Right cardiac atrium (tissue), 5 donors: ENCODE measurements at regions not wholly inside any gene's neighbourhood (a gene's known extent, or its start where the extent isn't known, plus 50 kb on each side); places are given as distances from the start of the nearest gene placed in this dataset.

Experiments
- ATAC-seq, 2 donors: fragments of 200-7000 bp; cut with Tn5 transposase; one replicate each; pipeline versions ENCODE4 v1.8.0 to v1.9.1; 2020; ENCODE audit warnings: moderate library complexity in 2 of 2, mild to moderate bottlenecking in 1 of 2
- DNase-seq, 3 donors: peaks; one replicate each; pipeline ENCODE4 v3.0.0-alpha.2; 2020
- H3K27ac ChIP-seq: one replicate; pipeline ENCODE4 v1.5.1; 2013; ENCODE audit warnings: mild to moderate bottlenecking, low read length, control low read depth, moderate library complexity
- H3K27me3 ChIP-seq: one replicate; pipeline ENCODE4 v1.6.1; 2013; ENCODE audit not compliant: control insufficient read depth, insufficient read depth
- H3K4me1 ChIP-seq: one replicate; pipeline ENCODE4 v1.6.1; 2013; ENCODE audit warnings: low read length; ENCODE audit not compliant: control insufficient read depth, insufficient read depth
- H3K4me3 ChIP-seq: one replicate; pipeline ENCODE4 v1.5.1; 2013; ENCODE audit warnings: low read length, control low read depth
- H3K9me3 ChIP-seq: one replicate; pipeline ENCODE4 v1.6.1; 2013; ENCODE audit warnings: low read length; ENCODE audit not compliant: control insufficient read depth
- WGBS: extraction: QIAGEN DNeasy Blood & Tissue Kit; methylation state at CpG from one replicate; pipeline ENCODE4 v1.1.7; 2013; 5-methylcytosine and 5-hydroxymethylcytosine counted together
- intact Hi-C, 4 donors: fragments of 100-400 bp; cut with DNase I; formaldehyde crosslinking; loops; one replicate each; pipeline versions ENCODE4 v1.11.0 to v1.14.0; 2022 to 2023
- donor health status: healthy with polysubstance abuse.
- donor health status: DM: no; HTN: yes; CAD: no.
- donor health status: DM: no; HTN: no; CAD: no.
- donor health status: DM: no; HTN: yes; CAD: no; lungs with severe emphysema.
- donor health status: DM: yes; HTN: yes; CAD: no.

DNA sequence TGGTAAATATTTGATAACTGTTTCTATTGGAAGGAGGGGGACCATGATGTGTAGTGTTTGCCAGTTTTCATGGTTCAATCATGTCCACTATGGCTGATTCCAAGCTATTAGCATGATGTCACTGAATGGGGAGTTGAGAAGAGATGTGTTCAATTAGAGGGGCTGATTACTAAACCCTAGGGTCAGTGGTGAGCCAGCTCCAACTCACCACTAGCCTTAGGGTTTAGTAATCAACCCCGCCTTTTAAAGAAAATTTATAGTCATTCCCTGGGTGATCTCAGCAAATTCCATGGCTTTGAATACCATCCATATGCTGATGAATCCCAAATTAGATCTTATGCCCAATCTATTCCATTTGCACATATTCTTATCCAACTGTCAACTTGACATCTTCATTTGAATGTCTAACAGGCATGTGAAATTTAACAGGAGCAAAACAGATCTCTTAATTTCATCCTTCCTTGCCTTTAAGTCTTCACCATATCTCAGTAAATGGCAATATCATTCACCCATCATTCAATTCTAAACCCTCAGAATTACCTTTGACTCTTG is 98.8 kb downstream of the GCNT1 start:
- Histone ChIP-seq H3K27ac (no peak overlapping the region), H3K4me1 (no peaks in the 10 kb centered on the region), H3K4me3 (no peak overlapping the region), H3K9me3 (no peaks in the 10 kb centered on the region), H3K27me3 (no peaks in the 10 kb centered on the region)
- intact Hi-C loops, result no loop called here
- ATAC-seq (no peak), DNase-seq (no peak)
- WGBS, result 96% methylated on average over 1 of the region's 1 CpG

DNA sequence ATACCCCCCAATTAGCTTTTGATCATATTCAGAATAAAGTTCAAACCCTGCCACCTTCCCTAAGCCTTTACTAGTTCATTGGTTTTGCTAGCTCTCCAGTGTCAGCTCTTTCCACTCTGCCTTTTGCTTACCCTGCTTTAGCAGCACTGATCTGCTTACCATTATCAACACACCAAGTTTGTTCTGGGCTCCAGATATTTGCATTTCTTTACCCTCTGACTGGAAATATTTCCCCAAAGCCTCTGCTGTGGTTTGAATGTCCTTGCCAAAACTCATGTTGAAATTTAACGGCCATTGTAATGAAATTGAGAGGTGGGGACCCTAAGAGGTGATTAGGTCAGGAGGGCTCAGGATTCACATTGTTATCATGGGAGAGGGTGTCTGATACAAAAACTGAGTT is 99.5 kb downstream of the GCNT1 start:
- H3K4me1 ChIP-seq, result no peaks in the 10 kb centered on the region
- DNase-seq (no peak), ATAC-seq (no peak)
- H3K4me3 ChIP-seq, result no peak overlapping the region
- intact Hi-C loops, result no loop called here
- H3K9me3 ChIP-seq, result no peaks in the 10 kb centered on the region
- no peaks in the 10 kb centered on the region for H3K27me3 ChIP-seq
- H3K27ac ChIP-seq, result no peak overlapping the region
- 78% methylated on average over 1 of the region's 1 CpG for WGBS

DNA sequence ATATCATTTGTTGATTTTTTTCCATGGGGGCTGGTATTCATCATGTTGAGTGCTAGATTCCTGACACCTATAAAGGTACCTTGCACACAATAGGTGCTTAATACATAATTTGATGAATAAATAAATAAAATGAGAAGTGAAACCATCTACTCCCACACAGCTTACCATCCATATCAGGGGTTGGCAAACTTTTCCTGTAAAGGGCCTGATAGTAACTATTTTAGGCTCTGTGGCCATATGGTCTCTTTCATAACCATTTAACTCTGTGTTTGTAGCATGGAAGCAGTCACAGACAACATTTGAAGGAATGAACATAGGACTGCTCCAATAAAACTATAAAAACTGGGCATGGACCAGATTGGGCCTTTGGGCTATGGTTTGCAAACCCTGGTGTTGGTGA is 100.3 kb downstream of the GCNT1 start:
- ATAC-seq (no peak), DNase-seq (no peak)
- H3K4me3 ChIP-seq, result no peak overlapping the region
- intact Hi-C loops, result no loop called here
- no peaks in the 10 kb centered on the region for H3K4me1 ChIP-seq
- H3K27ac ChIP-seq, result no peak overlapping the region
- no peaks in the 10 kb centered on the region for H3K9me3 ChIP-seq
- no peaks in the 10 kb centered on the region for H3K27me3 ChIP-seq

DNA sequence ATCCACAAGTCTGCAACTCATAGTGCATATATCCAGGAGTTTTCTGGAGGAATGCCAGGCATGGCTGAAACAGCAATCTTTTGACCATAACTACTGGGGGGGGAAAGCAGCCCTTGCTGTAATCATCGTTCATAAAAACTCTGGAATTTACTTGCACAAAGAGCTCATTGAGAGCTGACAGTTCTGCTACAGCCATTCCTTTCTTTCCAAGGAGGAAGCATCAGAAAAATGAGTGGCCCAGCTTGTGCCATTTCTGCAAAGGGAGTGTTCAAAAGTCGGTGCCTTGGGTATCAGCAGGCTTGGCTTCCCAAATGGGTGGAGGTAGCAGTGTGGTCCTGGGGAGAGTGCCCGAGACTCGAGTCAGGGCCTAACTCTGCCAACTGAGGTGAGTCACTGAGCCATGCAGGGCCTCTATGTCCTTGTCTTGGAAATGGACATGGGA is 101.5 kb downstream of the GCNT1 start:
- no peak overlapping the region for H3K27ac ChIP-seq
- DNase-seq (peak in 2 of 3 donors; percentile 24 to 51), ATAC-seq (peak; percentile 33 to 49)
- H3K4me1 ChIP-seq, result no peaks in the 10 kb centered on the region
- no peaks in the 10 kb centered on the region for H3K9me3 ChIP-seq
- intact Hi-C loops, result no loop called here
- H3K4me3 ChIP-seq, result no peak overlapping the region
- no peaks in the 10 kb centered on the region for H3K27me3 ChIP-seq
- WGBS, result 59% methylated on average over 4 of the region's 4 CpGs

DNA sequence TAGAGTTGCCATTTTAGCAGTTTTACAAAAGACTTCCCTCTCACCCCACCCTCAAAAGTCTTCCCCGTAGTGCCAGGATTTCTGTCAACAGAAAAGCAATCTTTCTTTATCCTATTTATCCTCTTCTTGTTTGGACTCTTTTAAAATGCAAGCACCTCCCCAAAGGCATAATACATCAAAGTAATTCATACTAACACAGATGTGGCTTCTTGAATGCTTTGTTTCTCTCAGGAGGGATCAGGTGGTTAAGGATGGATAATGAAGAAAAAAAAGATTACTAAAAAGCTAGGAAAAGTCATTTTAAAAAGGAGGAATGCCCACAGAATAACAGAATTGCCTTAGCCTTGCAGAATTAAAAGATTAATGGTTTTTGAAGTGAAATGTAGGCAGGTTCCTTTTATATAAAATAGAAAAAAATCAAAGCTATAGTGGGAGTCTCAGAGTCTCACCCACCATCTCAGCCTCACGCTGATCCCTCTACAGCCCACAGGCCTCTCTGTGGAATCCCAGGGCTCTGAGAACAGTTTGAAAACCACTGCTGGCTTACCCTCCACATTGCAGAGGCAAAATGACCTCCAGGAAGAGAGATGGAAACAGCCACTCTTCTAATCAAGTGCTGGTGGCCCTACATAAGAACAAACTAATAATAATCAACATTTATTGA is 102.2 kb downstream of the GCNT1 start:
- Histone ChIP-seq H3K4me3 (no peak overlapping the region), H3K27ac (no peak overlapping the region), H3K9me3 (no peaks in the 10 kb centered on the region), H3K27me3 (no peaks in the 10 kb centered on the region), H3K4me1 (no peaks in the 10 kb centered on the region)
- WGBS, result 84% methylated on average over 2 of the region's 2 CpGs
- intact Hi-C loops, result no loop called here
- DNase-seq (no peak), ATAC-seq (no peak)
